HepG2 (cell line): ENCODE measurements at regions not wholly inside any gene's neighbourhood (a gene's known extent, or its start where the extent isn't known, plus 50 kb on each side); places are given as distances from the start of the nearest gene placed in this dataset.

Source experiments
- CTCF ChIP-seq: sonication (generic); formaldehyde crosslinking; IDR thresholded peaks from 2 replicates; pipeline ENCODE4 v1.5.0; 2020; ENCODE audit warnings: mild to moderate bottlenecking, missing genetic modification reagents, moderate library complexity
- EZH2 ChIP-seq: conservative IDR thresholded peaks from 2 replicates; pipeline ENCODE4 v1.6.1; 2012; ENCODE audit warnings: mild to moderate bottlenecking, low read depth, low read length, moderate library complexity
- POLR2A ChIP-seq, 2 experiments: IDR thresholded peaks; 2 replicates each; pipeline ENCODE4 v1.6.1; 2011; ENCODE audit warnings: low read depth in 2 of 2, low read length in 2 of 2, mild to moderate bottlenecking in 1 of 2, moderate library complexity in 1 of 2; ENCODE audit not compliant: insufficient read depth in 1 of 2
- RFXANK ChIP-seq: IDR thresholded peaks from 2 replicates; pipeline ENCODE4 v1.6.1; 2016
- SNAPC2 ChIP-seq: sonication (generic); formaldehyde crosslinking; IDR thresholded peaks from 2 replicates; pipeline ENCODE4 v1.8.1; 2022; ENCODE audit warnings: mild to moderate bottlenecking, missing genetic modification reagents
- USF2 ChIP-seq, 2 experiments: sonication (generic) in 1 of 2; formaldehyde crosslinking in 1 of 2; IDR thresholded peaks; 2 replicates each; pipeline versions ENCODE4 v1.5.1 to v1.6.1; 2011 to 2020; ENCODE audit warnings: borderline replicate concordance in 1 of 2, low read depth in 1 of 2, low read length in 1 of 2, mild to moderate bottlenecking in 1 of 2, missing genetic modification reagents in 1 of 2, moderate library complexity in 1 of 2
- ZNF232 ChIP-seq: sonication (generic); formaldehyde crosslinking; IDR thresholded peaks from 2 replicates; pipeline ENCODE4 v1.4.0; 2020; ENCODE audit warnings: missing genetic modification reagents, borderline replicate concordance
- ZNF326 ChIP-seq: sonication (generic); formaldehyde crosslinking; IDR thresholded peaks from 2 replicates; pipeline ENCODE4 v1.4.0; 2020; ENCODE audit warnings: missing genetic modification reagents, borderline replicate concordance
- ZNF609 ChIP-seq: sonication (generic); formaldehyde crosslinking; IDR thresholded peaks from 2 replicates; pipeline ENCODE4 v1.4.0; 2020; ENCODE audit warnings: mild to moderate bottlenecking, missing genetic modification reagents, borderline replicate concordance

GRCh38 chr13:34655554-34655953, 286.5 kb upstream of the NBEA start:
- TF ChIP-seq USF2 (IDR thresholded peaks at IDR 0.05; ENCODE audit: low read depth, low read length), result no peak
- no peak for TF ChIP-seq USF2 (CRISPR knock-in tag; IDR thresholded peaks at IDR 0.05; ENCODE audit: borderline replicate concordance)
- TF ChIP-seq POLR2A (IDR thresholded peaks at IDR 0.05; ENCODE audit: insufficient read depth in 1 of 2, low read depth in 2 of 2, low read length in 2 of 2), result no peak
- no peak for TF ChIP-seq ZNF609
- no peak for TF ChIP-seq EZH2
- TF ChIP-seq ZNF326 (CRISPR knock-in tag), result no peak
- no peak for TF ChIP-seq SNAPC2 (CRISPR knock-in tag)
- no peak for TF ChIP-seq CTCF
- TF ChIP-seq RFXANK (CRISPR knock-in tag), result no peak
- no peak for TF ChIP-seq ZNF232 (CRISPR knock-in tag)
